Body of pancreas (tissue), 4 donors: ENCODE measurements at regions not wholly inside any gene's neighbourhood (a gene's known extent, or its start where the extent isn't known, plus 50 kb on each side); places are given as distances from the start of the nearest gene placed in this dataset.

Experiments used
- ATAC-seq: fragments of 150-250 bp; one replicate; pipeline ENCODE4 v1.9.1; 2016
- DNase-seq, 4 donors: peaks; one replicate each; pipeline ENCODE4 v3.0.0-alpha.2; 2019
- H3K27ac ChIP-seq, 4 donors: fragments of 200-600 bp; sonication (generic); 1 replicate in 3 of 4; 2 replicates in 1 of 4; pipeline versions ENCODE4 v1.5.1 to v1.6.1; 2016 to 2019; ENCODE audit warnings: mild to moderate bottlenecking in 1 of 4, mixed read lengths in 1 of 4, moderate library complexity in 1 of 4
- H3K27me3 ChIP-seq, 2 donors: fragments of 200-600 bp; sonication (generic); one replicate each; pipeline ENCODE4 v1.6.0; 2016; ENCODE audit warnings: mild to moderate bottlenecking in 1 of 2
- H3K36me3 ChIP-seq, 2 donors: fragments of 200-600 bp; sonication (generic); replicated peaks in 1 of 2; 2 replicates each; pipeline ENCODE4 v1.5.1; 2016; ENCODE audit warnings: low read depth in 2 of 2; ENCODE audit not compliant: insufficient read depth in 1 of 2
- H3K4me1 ChIP-seq: fragments of 200-600 bp; sonication (generic); one replicate; pipeline ENCODE4 v1.6.0; 2016
- H3K4me3 ChIP-seq, 2 donors: fragments of 200-600 bp; sonication (generic); 1 replicate in 1 of 2; 2 replicates in 1 of 2; pipeline ENCODE4 v1.5.1; 2016 to 2019
- H3K9me3 ChIP-seq, 3 donors: fragments of 200-600 bp; sonication (generic); 1 replicate in 2 of 3; 2 replicates in 1 of 3; pipeline ENCODE4 v1.5.1; 2016
- CTCF ChIP-seq, 7 experiments: fragments of 450-650 bp in 4 of 7; fragments of 200-600 bp in 3 of 7; sonication (generic) in 3 of 7; IDR thresholded peaks; one replicate each; pipeline ENCODE4 v1.5.1; 2016 to 2019; ENCODE audit warnings: antibody characterized with exemption in 7 of 7
- POLR2A ChIP-seq, 3 donors: fragments of 450-650 bp; IDR thresholded peaks; one replicate each; pipeline ENCODE4 v1.6.1; 2016; ENCODE audit warnings: antibody characterized with exemption in 3 of 3, mild to moderate bottlenecking in 2 of 3
- WGBS, 2 donors: methylation state at CpG; one replicate each; pipeline ENCODE4 v1.1.5; 2017; 5-methylcytosine and 5-hydroxymethylcytosine counted together
- intact Hi-C: fragments of 100-400 bp; cut with DNase I; formaldehyde crosslinking; loops from one replicate; pipeline ENCODE4 v1.15.1; 2023

- ATAC-seq (no peak), DNase-seq (no peak)
- Histone ChIP-seq H3K4me3 (no peak overlapping the region), H3K4me1 (no peaks in the 10 kb centered on the region), H3K9me3 (no peaks in the 10 kb centered on the region), H3K36me3 (no peaks in the 10 kb centered on the region), H3K27ac (no peak overlapping the region), H3K27me3 (no peaks in the 10 kb centered on the region)
- TF ChIP-seq POLR2A (IDR thresholded peaks at IDR 0.05) (no peak), CTCF (IDR thresholded peaks at IDR 0.05) (no peak)
- 69 to 71% methylated on average over 11 of the region's 11 CpGs for WGBS, 2 donors
- intact Hi-C loops = no loop called here
Observed at GRCh38 chr12:27866373-27867101, 86.5 kb upstream of the MANSC4 start.

GRCh38 chr12:27865421-27865820 lies 85.4 kb upstream of the MANSC4 start:
- WGBS, 2 donors = 85 to 93% methylated on average over 3 of the region's 3 CpGs
- no peak for TF ChIP-seq POLR2A (IDR thresholded peaks at IDR 0.05)
- TF ChIP-seq CTCF (IDR thresholded peaks at IDR 0.05) = no peak
- no peak for DNase-seq
- no peak for ATAC-seq
- Histone ChIP-seq H3K4me3 (no peak overlapping the region), H3K36me3 (no peaks in the 10 kb centered on the region), H3K9me3 (no peaks in the 10 kb centered on the region), H3K27me3 (no peaks in the 10 kb centered on the region), H3K4me1 (no peaks in the 10 kb centered on the region), H3K27ac (no peak overlapping the region)
- intact Hi-C loops = no loop called here

- ATAC-seq (no peak), DNase-seq (no peak)
- Histone ChIP-seq H3K27ac (no peak overlapping the region), H3K9me3 (no peaks in the 10 kb centered on the region), H3K36me3 (no peaks in the 10 kb centered on the region), H3K27me3 (no peaks in the 10 kb centered on the region), H3K4me3 (no peak overlapping the region), H3K4me1 (no peaks in the 10 kb centered on the region)
- TF ChIP-seq POLR2A (IDR thresholded peaks at IDR 0.05) (no peak), CTCF (IDR thresholded peaks at IDR 0.05) (no peak)
- intact Hi-C loops = no loop called here
- 89 to 95% methylated on average over 2 of the region's 2 CpGs for WGBS, 2 donors
Observed at GRCh38 chr12:27864521-27864920, 84.5 kb upstream of the MANSC4 start.

GRCh38 chr12:27863839-27864238 lies 83.8 kb upstream of the MANSC4 start:
- Histone ChIP-seq H3K27me3 (no peaks in the 10 kb centered on the region), H3K4me3 (no peak overlapping the region), H3K27ac (no peak overlapping the region), H3K36me3 (no peaks in the 10 kb centered on the region), H3K4me1 (no peaks in the 10 kb centered on the region), H3K9me3 (no peaks in the 10 kb centered on the region)
- ATAC-seq (no peak), DNase-seq (no peak)
- intact Hi-C loops = no loop called here
- TF ChIP-seq POLR2A (IDR thresholded peaks at IDR 0.05) = no peak
- no peak for TF ChIP-seq CTCF (IDR thresholded peaks at IDR 0.05)
- WGBS, 2 donors = 88% methylated on average over 6 of the region's 6 CpGs
